Naive thymus-derived CD4-positive, alpha-beta T cell (primary cell): ENCODE measurements at regions not wholly inside any gene's neighbourhood (a gene's known extent, or its start where the extent isn't known, plus 50 kb on each side); places are given as distances from the start of the nearest gene placed in this dataset.
A peak's percentile ranks its signal among the peaks of the same experiment; 100 is the strongest.

Experiments used
- ATAC-seq: fragments of 150-1000 bp; cut with Tn5 transposase; 2 replicates; pipeline ENCODE4 v1.10.0; 2021; ENCODE audit warnings: mild to moderate bottlenecking, moderate library complexity
- CTCF ChIA-PET: fragments of 350-600 bp; sonication (Branson Sonifier 250); formaldehyde crosslinking; loops from one replicate; lab custom pipeline; 2021; ENCODE audit warnings: antibody characterized with exemption; lab: Charles Lee
- POLR2A ChIA-PET: fragments of 350-600 bp; sonication (Branson Sonifier 250); formaldehyde crosslinking; loops from one replicate; lab custom pipeline; 2021; ENCODE audit warnings: antibody characterized with exemption, inconsistent platforms; lab: Charles Lee
- DNase-seq, 9 donors: peaks; one replicate each; pipeline versions ENCODE4 v3.0.0 to v3.0.0-alpha.2; 2020 to 2022; ENCODE audit warnings: mixed read lengths in 1 of 9
- H3K27ac ChIP-seq: one replicate; pipeline ENCODE4 v1.7.0; 2013; ENCODE audit warnings: mild to moderate bottlenecking, low read depth, low read length, moderate library complexity
- H3K27me3 ChIP-seq, 2 donors: one replicate each; pipeline ENCODE4 v1.7.0; 2013; ENCODE audit warnings: low read length in 2 of 2, mild to moderate bottlenecking in 2 of 2, moderate library complexity in 2 of 2; ENCODE audit not compliant: control insufficient read depth in 2 of 2, insufficient read depth in 2 of 2
- H3K36me3 ChIP-seq, 3 experiments: 1 replicate in 2 of 3; 2 replicates in 1 of 3; pipeline ENCODE4 v1.7.0; 2013; ENCODE audit warnings: low read length in 3 of 3, mild to moderate bottlenecking in 3 of 3, moderate library complexity in 1 of 3; ENCODE audit not compliant: insufficient read depth in 3 of 3, control insufficient read depth in 2 of 3
- H3K4me1 ChIP-seq, 2 donors: one replicate each; pipeline ENCODE4 v1.7.0; 2013; ENCODE audit warnings: low read length in 2 of 2, mild to moderate bottlenecking in 2 of 2, moderate library complexity in 1 of 2; ENCODE audit not compliant: control insufficient read depth in 2 of 2, insufficient read depth in 2 of 2
- H3K4me3 ChIP-seq: 2 replicates; pipeline ENCODE4 v1.7.0; 2013; ENCODE audit warnings: mild to moderate bottlenecking, low read length
- H3K9me3 ChIP-seq, 3 experiments: 1 replicate in 2 of 3; 2 replicates in 1 of 3; pipeline ENCODE4 v1.7.0; 2013; ENCODE audit warnings: low read length in 3 of 3; ENCODE audit not compliant: control insufficient read depth in 2 of 3
- H3K27ac Mint-ChIP-seq, 9 donors: one replicate each; pipeline ENCODE4 v1.8.0; 2020 to 2022; ENCODE audit warnings: mixed read lengths in 9 of 9, mild to moderate bottlenecking in 8 of 9, moderate library complexity in 5 of 9, inconsistent platforms in 2 of 9
- H3K27me3 Mint-ChIP-seq, 5 donors: one replicate each; pipeline ENCODE4 v1.8.0; 2021 to 2022; ENCODE audit warnings: mixed read lengths in 5 of 5, mild to moderate bottlenecking in 1 of 5
- H3K36me3 Mint-ChIP-seq, 5 donors: one replicate each; pipeline ENCODE4 v1.8.0; 2020 to 2022; ENCODE audit warnings: mixed read lengths in 5 of 5, mild to moderate bottlenecking in 3 of 5, inconsistent platforms in 1 of 5
- H3K4me1 Mint-ChIP-seq, 7 donors: one replicate each; pipeline ENCODE4 v1.8.0; 2020 to 2022; ENCODE audit warnings: mixed read lengths in 7 of 7, mild to moderate bottlenecking in 3 of 7, inconsistent platforms in 1 of 7
- H3K4me3 Mint-ChIP-seq, 10 donors: one replicate each; pipeline ENCODE4 v1.8.0; 2020 to 2022; ENCODE audit warnings: mild to moderate bottlenecking in 10 of 10, mixed read lengths in 10 of 10, moderate library complexity in 6 of 10, inconsistent platforms in 2 of 10
- H3K9me3 Mint-ChIP-seq, 11 donors: one replicate each; pipeline ENCODE4 v1.8.0; 2020 to 2022; ENCODE audit warnings: mixed read lengths in 11 of 11, mild to moderate bottlenecking in 4 of 11, inconsistent platforms in 1 of 11, moderate library complexity in 1 of 11
- intact Hi-C, 2 donors: fragments of 100-400 bp; cut with micrococcal nuclease; formaldehyde crosslinking; loops; one replicate each; pipeline ENCODE4 v1.15.1; 2023

DNA sequence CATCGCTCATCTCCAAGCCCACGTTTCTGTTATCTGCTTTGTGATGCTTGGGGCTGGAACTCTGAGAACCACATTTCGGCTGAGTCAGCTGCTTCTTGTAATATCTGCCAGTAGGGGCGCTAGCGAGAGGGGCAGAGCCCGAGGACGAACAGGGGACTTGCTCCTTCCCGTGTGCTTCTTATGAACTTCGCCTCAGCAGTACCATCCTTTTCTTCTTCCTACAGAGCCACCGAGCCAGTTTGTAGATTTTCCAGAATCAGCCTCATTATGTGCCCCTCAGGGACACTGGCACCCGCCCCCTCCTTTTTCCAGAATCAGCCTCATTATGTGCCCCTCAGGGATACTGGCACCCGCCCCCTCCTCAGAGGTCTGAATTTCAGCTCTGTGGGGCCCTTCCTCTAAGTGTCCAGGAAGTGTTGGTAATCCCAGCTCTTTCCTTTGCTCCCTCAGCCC is 441.7 kb upstream of the RASGEF1B start:
- H3K9me3 Mint-ChIP-seq: no peaks in the 10 kb centered on the region
- no peaks in the 10 kb centered on the region for H3K36me3 Mint-ChIP-seq
- intact Hi-C loops: loop anchor here (1.0 to 5.0 kb wide), 3 partner anchors 304 to 506 kb away; no protein-coding TSS in a partner anchor
- CTCF ChIA-PET: interaction anchor here (0.9 to 1.4 kb wide), 2 partner anchors 355 to 446 kb away, joined by 3 read pairs; no protein-coding TSS in a partner anchor
- H3K27me3 Mint-ChIP-seq: peaks cover 0 to 20% (median 7%) of the 10 kb centered on the region in 5 donors
- no peaks in the 10 kb centered on the region for H3K4me1 ChIP-seq
- peaks cover 0 to 9% (median 8%) of the 10 kb centered on the region in 7 donors for H3K4me1 Mint-ChIP-seq
- H3K4me3 Mint-ChIP-seq: peak overlapping the region in 1 of 10 donors; percentile 4
- H3K9me3 ChIP-seq: no peaks in the 10 kb centered on the region
- no peaks in the 10 kb centered on the region for H3K27me3 ChIP-seq
- H3K27ac Mint-ChIP-seq: no peak overlapping the region
- H3K27ac ChIP-seq: no peak overlapping the region
- peak; percentile 18 to 64 (median 58) for DNase-seq
- POLR2A ChIA-PET: no interaction called here
- H3K36me3 ChIP-seq: no peaks in the 10 kb centered on the region
- no peak overlapping the region for H3K4me3 ChIP-seq
- ATAC-seq: peak; percentile 81

GRCh38 chr4:81912376-81913030 is 440.8 kb upstream of the RASGEF1B start:
- ChIA-PET CTCF (interaction anchor here (0.6 kb wide), 2 partner anchors 19 to 420 kb away, joined by 3 read pairs; no protein-coding TSS in a partner anchor), POLR2A (no interaction called here)
- Mint-ChIP-seq H3K9me3 (no peaks in the 10 kb centered on the region), H3K27ac (no peak overlapping the region), H3K4me1 (peaks cover 0 to 9% (median 8%) of the 10 kb centered on the region in 7 donors), H3K36me3 (no peaks in the 10 kb centered on the region), H3K4me3 (no peak overlapping the region), H3K27me3 (peaks cover 0 to 20% (median 7%) of the 10 kb centered on the region in 5 donors)
- Histone ChIP-seq H3K27me3 (no peaks in the 10 kb centered on the region), H3K27ac (no peak overlapping the region), H3K4me3 (no peak overlapping the region), H3K36me3 (no peaks in the 10 kb centered on the region), H3K4me1 (no peaks in the 10 kb centered on the region), H3K9me3 (no peaks in the 10 kb centered on the region)
- no peak for DNase-seq
- intact Hi-C loops: loop anchor here (1.0 to 5.0 kb wide), 3 partner anchors 305 to 505 kb away; no protein-coding TSS in a partner anchor
- no peak for ATAC-seq

DNA sequence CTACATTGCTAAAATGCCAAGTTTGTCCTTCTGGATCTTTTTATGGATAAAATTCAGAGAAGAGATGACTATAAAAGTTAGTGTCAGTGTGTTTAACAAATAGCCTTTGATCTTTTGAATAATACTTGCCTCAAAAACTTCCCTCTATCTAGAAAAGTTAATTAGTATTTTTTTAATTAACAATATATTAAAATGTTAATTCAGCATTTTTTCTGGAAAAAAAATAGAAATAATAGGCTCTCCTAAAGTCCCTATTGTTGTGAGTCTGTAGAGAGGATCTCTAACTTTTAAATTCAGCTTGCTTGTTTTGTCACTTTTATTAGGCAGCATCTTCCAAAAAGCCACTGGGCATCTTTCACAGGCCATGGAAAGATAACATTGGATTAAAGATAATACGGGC is 435.2 kb upstream of the RASGEF1B start:
- no peak for DNase-seq

DNA sequence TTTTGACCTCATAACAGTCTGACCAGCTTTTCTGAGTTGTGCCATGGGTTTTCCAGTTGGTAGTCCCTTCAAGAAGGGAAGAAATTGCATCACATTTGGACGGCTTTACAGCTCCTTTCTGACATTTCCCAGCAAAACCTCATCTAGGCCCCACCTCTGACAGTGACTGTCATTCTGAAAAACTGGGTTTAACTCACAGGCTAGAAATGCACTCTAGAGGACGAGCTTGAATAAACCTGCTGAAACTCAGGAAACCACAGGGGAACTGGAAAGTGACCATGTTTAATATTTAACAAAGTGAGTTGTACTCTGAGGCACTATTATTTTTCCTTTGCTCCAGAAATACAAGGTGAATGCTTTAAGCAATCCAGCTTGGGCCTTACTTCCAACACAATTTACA is 434.3 kb upstream of the RASGEF1B start:
- no peak overlapping the region for H3K4me3 Mint-ChIP-seq
- Histone ChIP-seq H3K27ac (no peak overlapping the region), H3K36me3 (no peaks in the 10 kb centered on the region), H3K27me3 (peaks cover 0 to 4% of the 10 kb centered on the region in 2 donors), H3K9me3 (no peaks in the 10 kb centered on the region), H3K4me1 (no peaks in the 10 kb centered on the region), H3K4me3 (no peak overlapping the region)
- H3K36me3 Mint-ChIP-seq: no peaks in the 10 kb centered on the region
- intact Hi-C loops: no loop called here
- H3K27ac Mint-ChIP-seq: no peak overlapping the region
- no peaks in the 10 kb centered on the region for H3K9me3 Mint-ChIP-seq
- CTCF ChIA-PET: no interaction called here
- POLR2A ChIA-PET: no interaction called here
- peaks cover 0 to 18% (median 0%) of the 10 kb centered on the region in 5 donors for H3K27me3 Mint-ChIP-seq
- DNase-seq (no peak), ATAC-seq (no peak)
- peaks cover 0 to 6% (median 0%) of the 10 kb centered on the region in 7 donors for H3K4me1 Mint-ChIP-seq

More for the DNA sequence above, 435.2 kb upstream of the RASGEF1B start:
- no peak for ATAC-seq
- ChIA-PET POLR2A (no interaction called here), CTCF (no interaction called here)
- H3K27ac ChIP-seq: no peak overlapping the region
- Mint-ChIP-seq H3K27ac (no peak overlapping the region), H3K4me1 (peaks cover 0 to 6% (median 0%) of the 10 kb centered on the region in 7 donors), H3K9me3 (no peaks in the 10 kb centered on the region), H3K4me3 (no peak overlapping the region), H3K36me3 (no peaks in the 10 kb centered on the region), H3K27me3 (peaks cover 0 to 18% (median 0%) of the 10 kb centered on the region in 5 donors)
- H3K4me1 ChIP-seq: no peaks in the 10 kb centered on the region
- H3K4me3 ChIP-seq: no peak overlapping the region
- H3K9me3 ChIP-seq: no peaks in the 10 kb centered on the region
- intact Hi-C loops: no loop called here
- no peaks in the 10 kb centered on the region for H3K36me3 ChIP-seq
- H3K27me3 ChIP-seq: peaks cover 0 to 4% of the 10 kb centered on the region in 2 donors

DNA sequence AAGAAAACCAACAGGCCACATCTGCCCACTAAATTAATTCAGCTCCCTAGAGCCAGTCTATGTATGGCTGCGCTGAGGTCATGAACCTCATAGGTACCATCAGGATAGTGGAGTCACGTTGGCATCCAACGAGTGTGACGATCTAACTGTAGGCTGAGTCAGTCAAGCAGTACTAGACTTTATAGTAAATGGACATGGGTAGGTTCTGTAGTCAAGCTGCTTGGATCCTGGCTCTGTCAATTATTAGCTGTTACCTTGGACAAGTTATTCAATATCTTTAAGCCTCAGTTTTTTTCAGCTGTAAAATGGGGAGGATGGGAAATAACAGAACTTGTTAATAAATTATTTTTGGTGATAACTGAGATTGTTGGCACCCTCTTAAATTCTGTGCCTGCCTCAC is 432.4 kb upstream of the RASGEF1B start:
- no peak for DNase-seq
- Histone ChIP-seq H3K36me3 (no peaks in the 10 kb centered on the region), H3K27ac (no peak overlapping the region), H3K27me3 (peaks cover 0 to 4% of the 10 kb centered on the region in 2 donors), H3K4me1 (no peaks in the 10 kb centered on the region), H3K4me3 (no peak overlapping the region), H3K9me3 (no peaks in the 10 kb centered on the region)
- no peak for ATAC-seq
- intact Hi-C loops: no loop called here
- ChIA-PET POLR2A (no interaction called here), CTCF (interaction anchor here (1.2 kb wide), 1 partner anchor 288 kb away, joined by 4 read pairs; no protein-coding TSS in a partner anchor)
- H3K4me1 Mint-ChIP-seq: peaks cover 0 to 9% (median 4%) of the 10 kb centered on the region in 7 donors
- no peak overlapping the region for H3K4me3 Mint-ChIP-seq
- peaks cover 0 to 18% (median 0%) of the 10 kb centered on the region in 5 donors for H3K27me3 Mint-ChIP-seq
- no peak overlapping the region for H3K27ac Mint-ChIP-seq
- no peaks in the 10 kb centered on the region for H3K36me3 Mint-ChIP-seq
- H3K9me3 Mint-ChIP-seq: no peaks in the 10 kb centered on the region

DNA sequence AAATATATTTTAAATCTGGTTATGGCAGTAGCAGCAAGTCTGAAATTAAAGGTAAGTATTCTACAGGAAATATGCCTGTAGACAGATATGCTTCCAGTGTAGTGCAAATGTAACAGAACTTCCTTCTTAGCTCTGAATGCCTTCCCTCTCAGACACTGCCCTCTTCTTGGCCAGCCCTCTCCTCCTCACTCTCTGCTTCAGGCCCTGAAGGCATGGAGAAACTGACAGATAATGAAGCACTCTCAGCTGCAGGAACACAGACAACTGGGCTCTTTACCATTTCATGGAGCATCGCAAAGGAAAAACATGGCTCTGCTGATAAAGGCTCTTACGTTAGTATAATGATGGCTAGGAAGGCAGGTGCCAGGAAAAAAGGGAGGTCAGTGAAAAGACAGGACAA is 431.5 kb upstream of the RASGEF1B start:
- H3K4me3 ChIP-seq: no peak overlapping the region
- H3K27ac ChIP-seq: no peak overlapping the region
- no peaks in the 10 kb centered on the region for H3K36me3 ChIP-seq
- peaks cover 0 to 2% of the 10 kb centered on the region in 2 donors for H3K4me1 ChIP-seq
- Mint-ChIP-seq H3K4me1 (peaks cover 0 to 18% (median 12%) of the 10 kb centered on the region in 7 donors), H3K27me3 (peaks cover 0 to 15% (median 0%) of the 10 kb centered on the region in 5 donors), H3K4me3 (no peak overlapping the region), H3K27ac (no peak overlapping the region), H3K9me3 (no peaks in the 10 kb centered on the region), H3K36me3 (no peaks in the 10 kb centered on the region)
- intact Hi-C loops: no loop called here
- no peaks in the 10 kb centered on the region for H3K9me3 ChIP-seq
- ChIA-PET CTCF (no interaction called here), POLR2A (no interaction called here)
- H3K27me3 ChIP-seq: peaks cover 0 to 4% of the 10 kb centered on the region in 2 donors
- DNase-seq (no peak), ATAC-seq (no peak)
